Muscle of leg (tissue), 3 donors: ENCODE measurements at regions not wholly inside any gene's neighbourhood (a gene's known extent, or its start where the extent isn't known, plus 50 kb on each side); places are given as distances from the start of the nearest gene placed in this dataset.
A peak's percentile ranks its signal among the peaks of the same experiment; 100 is the strongest.

ENCODE experiments used
- DNase-seq: peaks from one replicate; pipeline ENCODE4 v3.0.0; 2013
- H3K27ac ChIP-seq: one replicate; pipeline ENCODE4 v1.5.1; 2013; ENCODE audit warnings: mild to moderate bottlenecking, low read length, control low read depth
- H3K27me3 ChIP-seq: one replicate; pipeline ENCODE4 v1.6.1; 2013; ENCODE audit warnings: low read length; ENCODE audit not compliant: control insufficient read depth, insufficient read depth
- H3K36me3 ChIP-seq: one replicate; pipeline ENCODE4 v1.6.1; 2013; ENCODE audit warnings: low read length; ENCODE audit not compliant: control insufficient read depth, insufficient read depth
- H3K4me1 ChIP-seq: one replicate; pipeline ENCODE4 v1.6.1; 2013; ENCODE audit warnings: low read length; ENCODE audit not compliant: control insufficient read depth, insufficient read depth
- H3K4me3 ChIP-seq: one replicate; pipeline ENCODE4 v1.5.1; 2013; ENCODE audit warnings: low read length, control low read depth
- H3K9me3 ChIP-seq: replicated peaks from 2 replicates; pipeline ENCODE4 v1.6.1; 2013; ENCODE audit warnings: low read depth, low read length; ENCODE audit not compliant: control insufficient read depth
- WGBS: methylation state at CpG from one replicate; pipeline ENCODE4 v1.1.5; 2013; ENCODE audit warnings: missing lambda C conversion rate; ENCODE audit not compliant: insufficient coverage; 5-methylcytosine and 5-hydroxymethylcytosine counted together

DNA sequence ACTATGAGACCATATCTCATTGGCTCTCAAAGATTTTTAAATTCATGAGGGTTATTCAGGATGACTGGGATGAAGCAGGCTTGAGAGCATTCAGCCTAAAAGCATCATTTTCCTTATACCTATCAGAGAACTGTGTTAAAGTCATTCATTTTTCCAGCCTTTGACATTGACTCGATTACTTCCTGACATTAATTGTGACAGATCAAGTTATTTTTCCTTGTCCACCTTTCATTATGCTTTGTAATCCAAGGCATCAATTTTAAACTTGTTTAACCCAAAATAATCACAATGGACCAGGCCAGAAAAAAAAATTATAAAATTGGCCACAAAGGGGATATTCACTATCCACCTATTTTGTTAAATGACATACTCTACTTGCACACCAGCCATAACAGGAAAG, 1606.8 kb upstream of the PIK3C3 start:
- Histone ChIP-seq H3K4me1 (no peaks in the 10 kb centered on the region), H3K27me3 (no peaks in the 10 kb centered on the region)

DNA sequence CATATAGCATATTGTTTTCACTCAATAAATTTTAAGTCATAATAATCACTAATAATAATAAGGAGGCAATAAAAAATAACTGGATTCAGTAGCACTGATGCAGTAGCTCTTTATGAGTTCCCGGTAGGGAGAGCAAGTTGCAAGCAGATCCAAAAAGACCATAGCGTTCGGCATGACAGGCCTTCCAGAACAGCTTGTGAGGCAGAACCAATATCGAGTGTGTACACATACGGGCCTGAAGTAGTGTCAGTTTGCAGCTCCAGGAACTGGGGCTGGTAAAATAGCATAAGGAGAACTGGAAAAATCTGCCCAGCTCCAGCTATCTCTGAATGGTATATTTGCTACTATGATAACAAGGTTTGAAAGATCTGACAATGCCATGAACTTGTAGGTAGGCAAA, 1607.8 kb upstream of the PIK3C3 start:
- Histone ChIP-seq H3K4me1 (no peaks in the 10 kb centered on the region), H3K4me3 (no peak overlapping the region), H3K27ac (no peak overlapping the region), H3K27me3 (no peaks in the 10 kb centered on the region), H3K9me3 (peaks cover 2% of the 10 kb centered on the region), H3K36me3 (no peaks in the 10 kb centered on the region)
- 86% methylated on average over 5 of the region's 5 CpGs for WGBS
- DNase-seq: no peak

More for the DNA sequence above, 1606.8 kb upstream of the PIK3C3 start:
- Histone ChIP-seq H3K9me3 (no peaks in the 10 kb centered on the region), H3K27ac (no peak overlapping the region), H3K36me3 (no peaks in the 10 kb centered on the region), H3K4me3 (no peak overlapping the region)
- 100% methylated on average over 1 of the region's 1 CpG for WGBS
- no peak for DNase-seq

DNA sequence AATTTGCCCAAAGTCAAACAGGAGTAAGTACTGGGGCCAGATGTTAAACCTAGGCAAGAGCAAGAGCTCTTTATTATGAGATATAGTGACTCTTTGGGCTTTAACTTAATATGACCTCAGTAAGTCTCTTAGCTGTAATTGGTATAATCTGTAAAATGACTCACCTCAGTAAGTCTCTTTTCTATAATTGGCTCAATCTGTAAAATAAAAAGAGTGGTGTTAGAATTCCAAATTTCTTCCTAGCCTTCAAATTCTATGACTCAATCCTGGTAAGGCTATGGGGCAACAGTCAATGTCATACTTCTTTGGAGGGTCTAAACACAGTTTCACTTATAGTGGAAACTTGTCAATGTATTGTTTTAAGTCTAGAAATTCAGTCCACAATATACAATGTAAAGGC, 1608.9 kb upstream of the PIK3C3 start:
- H3K36me3 ChIP-seq: no peaks in the 10 kb centered on the region
- no peak overlapping the region for H3K27ac ChIP-seq
- no peaks in the 10 kb centered on the region for H3K4me1 ChIP-seq
- H3K27me3 ChIP-seq: no peaks in the 10 kb centered on the region
- peaks cover 2% of the 10 kb centered on the region for H3K9me3 ChIP-seq
- DNase-seq: no peak
- H3K4me3 ChIP-seq: no peak overlapping the region

DNA sequence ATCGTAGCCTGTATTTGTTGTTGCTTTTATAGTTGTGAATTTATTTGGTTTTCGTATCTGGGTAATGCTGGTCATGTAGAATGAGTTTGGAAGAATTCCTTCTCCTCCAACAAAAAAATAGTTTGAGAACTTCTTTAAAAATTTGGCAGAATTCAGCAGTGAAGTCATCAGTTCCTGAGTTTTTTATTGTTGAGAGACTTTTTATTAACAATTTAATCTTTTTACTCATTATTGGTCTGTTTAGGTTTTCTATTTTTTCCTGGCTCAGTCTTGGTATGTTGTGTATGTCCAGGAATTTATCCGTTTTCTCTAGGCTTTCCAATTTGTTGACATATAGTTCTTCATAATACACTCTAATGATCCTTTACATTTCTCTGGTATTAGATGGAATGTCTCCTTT, 1613.3 kb upstream of the PIK3C3 start:
- WGBS: no CpG with 5 or more reads among the region's 3 CpGs
- Histone ChIP-seq H3K27me3 (no peaks in the 10 kb centered on the region), H3K4me3 (no peak overlapping the region), H3K9me3 (peaks cover 2% of the 10 kb centered on the region), H3K27ac (no peak overlapping the region), H3K36me3 (no peaks in the 10 kb centered on the region), H3K4me1 (no peaks in the 10 kb centered on the region)
- peak; percentile 64 for DNase-seq

DNA sequence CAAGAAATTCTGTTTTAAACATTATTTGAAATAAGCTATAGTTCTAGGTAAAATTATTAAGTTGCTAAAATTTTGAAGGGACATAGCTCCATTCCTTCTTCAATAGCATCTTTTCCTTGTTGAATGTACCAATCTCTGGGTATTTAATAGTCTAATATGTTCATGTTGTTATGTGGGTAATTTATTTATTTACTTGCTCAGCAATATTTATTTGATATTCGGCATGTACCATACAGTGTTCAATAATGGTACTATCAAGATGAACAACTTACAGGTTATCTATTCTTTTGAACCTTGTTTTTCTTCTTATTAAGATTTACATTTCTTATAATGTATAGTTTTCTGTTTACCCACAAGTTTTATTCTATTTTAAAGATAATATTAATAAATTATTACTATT, 1616.8 kb upstream of the PIK3C3 start:
- Histone ChIP-seq H3K4me3 (no peak overlapping the region), H3K27me3 (no peaks in the 10 kb centered on the region), H3K27ac (no peak overlapping the region), H3K36me3 (no peaks in the 10 kb centered on the region), H3K4me1 (no peaks in the 10 kb centered on the region), H3K9me3 (peaks cover 2% of the 10 kb centered on the region)
- WGBS: no CpG with 5 or more reads among the region's 1 CpG
- DNase-seq: no peak

DNA sequence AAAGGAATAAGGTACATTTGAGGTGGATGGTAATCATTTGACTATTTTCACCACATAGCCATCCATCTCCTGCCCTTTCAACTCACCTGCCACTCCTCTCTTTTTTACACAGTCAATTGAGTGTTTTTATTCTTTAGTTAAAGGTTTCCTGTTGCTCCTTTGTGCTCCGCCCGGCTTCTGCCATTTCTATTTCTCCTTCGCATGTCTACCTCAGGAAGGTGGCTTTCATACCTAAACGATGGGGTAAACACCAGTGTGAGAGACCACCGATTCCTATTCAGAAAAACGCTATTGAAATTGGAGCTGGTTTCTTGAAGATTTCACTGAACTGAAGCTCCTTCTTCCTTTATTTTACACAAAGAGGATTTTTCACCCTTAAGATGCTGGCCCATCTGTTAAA, 1628.0 kb upstream of the PIK3C3 start:
- no peaks in the 10 kb centered on the region for H3K9me3 ChIP-seq
- H3K36me3 ChIP-seq: no peaks in the 10 kb centered on the region
- no CpG with 5 or more reads among the region's 6 CpGs for WGBS
- no peaks in the 10 kb centered on the region for H3K27me3 ChIP-seq
- H3K4me3 ChIP-seq: no peak overlapping the region
- no peaks in the 10 kb centered on the region for H3K4me1 ChIP-seq
- H3K27ac ChIP-seq: no peak overlapping the region
- DNase-seq: no peak

DNA sequence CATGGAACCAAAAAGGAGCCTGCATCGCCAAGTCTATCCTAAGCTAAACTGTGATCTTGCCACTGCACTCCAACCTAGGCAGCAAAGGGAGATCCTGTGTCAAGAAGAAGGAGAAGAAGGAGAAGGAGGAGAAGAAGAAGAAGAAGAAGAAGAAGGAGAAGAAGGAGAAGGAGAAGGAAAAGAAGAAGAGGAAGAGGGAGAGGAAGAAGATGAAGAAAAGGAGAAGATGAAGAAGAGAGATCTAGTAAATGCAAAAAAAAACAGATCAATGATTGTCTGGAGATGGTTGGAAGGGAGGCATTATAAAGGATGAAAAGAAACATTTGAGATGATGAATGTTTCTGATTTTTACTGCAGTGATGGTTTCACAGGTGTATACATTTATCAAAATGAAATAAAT, 1629.0 kb upstream of the PIK3C3 start:
- no CpG with 5 or more reads among the region's 1 CpG for WGBS
- H3K4me3 ChIP-seq: no peak overlapping the region

DNA sequence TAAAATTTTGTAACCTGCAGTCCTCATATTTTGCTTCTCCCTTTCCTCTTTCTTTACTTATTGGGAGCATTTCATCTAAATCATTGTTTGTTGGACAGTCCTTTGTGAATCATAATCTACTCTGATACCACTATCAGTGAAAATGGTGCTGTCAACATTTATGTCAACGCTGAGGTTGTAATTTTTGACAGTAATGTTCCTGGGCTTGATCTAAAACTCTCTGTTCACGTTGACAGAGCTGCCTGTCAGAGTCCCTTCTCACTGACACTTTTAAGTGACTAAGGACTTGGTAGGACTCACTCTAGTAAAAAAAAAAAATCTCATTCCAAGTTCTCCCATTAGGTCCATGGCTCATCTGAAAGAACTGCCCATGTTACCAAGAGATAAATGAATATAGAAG, 1640.8 kb upstream of the PIK3C3 start:
- no peak for DNase-seq
- Histone ChIP-seq H3K4me3 (no peak overlapping the region), H3K9me3 (no peaks in the 10 kb centered on the region), H3K27ac (no peak overlapping the region), H3K36me3 (no peaks in the 10 kb centered on the region), H3K4me1 (no peaks in the 10 kb centered on the region), H3K27me3 (no peaks in the 10 kb centered on the region)
- no CpG with 5 or more reads among the region's 2 CpGs for WGBS

More for the DNA sequence above, 1629.0 kb upstream of the PIK3C3 start:
- no peak overlapping the region for H3K27ac ChIP-seq
- no peak for DNase-seq
- H3K36me3 ChIP-seq: no peaks in the 10 kb centered on the region
- H3K4me1 ChIP-seq: no peaks in the 10 kb centered on the region
- no peaks in the 10 kb centered on the region for H3K9me3 ChIP-seq
- H3K27me3 ChIP-seq: no peaks in the 10 kb centered on the region

DNA sequence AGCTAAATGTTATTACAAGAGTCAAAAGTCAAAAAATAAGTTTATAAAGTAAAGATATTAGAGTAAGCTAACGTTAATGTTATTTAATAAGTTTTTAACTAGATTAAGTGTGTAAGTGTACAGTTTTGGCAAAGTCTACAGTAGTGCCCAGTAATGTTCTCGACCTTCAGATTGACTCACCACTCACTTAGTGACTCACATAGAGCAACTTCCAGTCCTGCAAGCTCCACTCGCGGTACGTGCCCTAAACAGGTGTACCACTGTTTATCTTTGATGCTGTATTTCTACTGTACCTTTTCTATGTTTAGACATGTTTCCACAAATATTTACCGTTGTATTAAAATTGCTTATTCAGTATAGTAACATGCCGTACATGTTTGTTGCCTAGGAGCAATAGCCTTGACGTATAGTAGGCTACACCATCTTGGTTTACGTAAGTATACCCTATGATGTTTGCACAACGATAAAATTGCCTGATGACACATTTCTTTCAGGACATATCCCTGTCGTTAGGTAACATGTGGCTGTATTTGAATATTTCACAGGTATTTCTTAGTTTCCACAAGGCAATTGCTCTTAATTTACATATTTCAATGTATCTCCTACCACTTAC, 1641.9 kb upstream of the PIK3C3 start:
- H3K9me3 ChIP-seq: no peaks in the 10 kb centered on the region
- H3K36me3 ChIP-seq: no peaks in the 10 kb centered on the region
- no peak overlapping the region for H3K4me3 ChIP-seq
- H3K27ac ChIP-seq: no peak overlapping the region
- no peaks in the 10 kb centered on the region for H3K4me1 ChIP-seq
- no peaks in the 10 kb centered on the region for H3K27me3 ChIP-seq
- WGBS: 100% methylated on average over 3 of the region's 11 CpGs
- no peak for DNase-seq

DNA sequence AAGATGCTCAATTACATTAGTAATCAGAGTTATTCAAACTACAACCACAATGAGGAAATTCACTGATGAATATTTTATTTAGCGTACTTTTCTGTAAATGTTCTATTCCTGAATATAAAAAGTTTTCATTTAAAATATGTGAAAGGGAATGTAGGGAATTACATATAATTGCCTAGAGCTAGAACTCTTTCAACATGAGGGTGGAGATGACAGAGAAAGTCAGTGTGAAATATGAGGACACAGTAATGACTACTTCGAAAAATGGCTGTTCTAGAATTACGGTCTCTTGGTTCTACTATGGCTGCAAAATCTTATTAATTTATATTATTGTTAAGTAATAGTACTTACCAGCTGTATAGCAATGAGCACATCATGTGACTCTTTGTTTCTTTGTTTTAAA, 1647.4 kb upstream of the PIK3C3 start:
- no peaks in the 10 kb centered on the region for H3K4me1 ChIP-seq
- no peak overlapping the region for H3K27ac ChIP-seq
- no peak for DNase-seq
- peaks cover 12% of the 10 kb centered on the region for H3K9me3 ChIP-seq
- H3K27me3 ChIP-seq: no peaks in the 10 kb centered on the region
- H3K36me3 ChIP-seq: no peaks in the 10 kb centered on the region
- H3K4me3 ChIP-seq: no peak overlapping the region
- no CpG with 5 or more reads among the region's 3 CpGs for WGBS

DNA sequence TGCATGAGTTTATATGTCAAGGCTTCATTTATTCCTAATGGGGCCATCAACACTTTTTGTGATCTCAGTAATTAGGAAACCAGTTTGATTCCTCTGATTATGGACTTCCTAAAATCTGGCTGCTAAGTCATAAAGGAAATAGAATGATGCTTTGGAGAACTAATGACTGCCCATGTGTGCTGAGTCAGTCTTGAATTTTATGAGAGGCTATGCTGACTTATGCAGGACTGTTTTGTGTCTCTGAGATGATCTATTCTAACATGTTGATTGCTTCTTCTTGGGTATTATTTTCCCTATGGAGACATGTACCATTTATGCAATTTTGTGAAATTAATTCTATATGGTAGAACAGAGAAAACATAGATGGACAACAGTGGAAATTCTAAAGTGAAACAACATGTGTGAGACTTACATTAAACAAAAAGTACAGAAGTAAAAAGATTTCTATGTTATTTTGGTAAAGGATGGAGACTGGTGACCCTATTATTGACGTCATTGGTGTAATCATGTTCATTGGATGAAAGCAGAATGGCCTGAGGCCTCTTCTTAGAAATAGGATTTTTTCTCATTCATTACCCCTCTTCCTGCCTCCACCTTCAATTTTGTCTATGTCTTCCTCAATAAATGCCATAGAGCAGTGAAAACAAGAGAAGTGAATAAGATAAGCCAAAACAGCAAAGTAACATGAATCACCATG, 1658.2 kb upstream of the PIK3C3 start:
- Histone ChIP-seq H3K9me3 (no peaks in the 10 kb centered on the region), H3K4me1 (no peaks in the 10 kb centered on the region), H3K4me3 (no peak overlapping the region), H3K27me3 (no peaks in the 10 kb centered on the region), H3K27ac (no peak overlapping the region), H3K36me3 (no peaks in the 10 kb centered on the region)
- no peak for DNase-seq
- WGBS: no CpG with 5 or more reads among the region's 1 CpG
